ENCODE measurements at regions not wholly inside any gene's neighbourhood (a gene's known extent, or its start where the extent isn't known, plus 50 kb on each side); places are given as distances from the start of the nearest gene placed in this dataset.

GRCh38 chr2:120555092-120555491 lies 180.6 kb upstream of the GLI2 start:
- TF ChIP-seq, protein P1, sequence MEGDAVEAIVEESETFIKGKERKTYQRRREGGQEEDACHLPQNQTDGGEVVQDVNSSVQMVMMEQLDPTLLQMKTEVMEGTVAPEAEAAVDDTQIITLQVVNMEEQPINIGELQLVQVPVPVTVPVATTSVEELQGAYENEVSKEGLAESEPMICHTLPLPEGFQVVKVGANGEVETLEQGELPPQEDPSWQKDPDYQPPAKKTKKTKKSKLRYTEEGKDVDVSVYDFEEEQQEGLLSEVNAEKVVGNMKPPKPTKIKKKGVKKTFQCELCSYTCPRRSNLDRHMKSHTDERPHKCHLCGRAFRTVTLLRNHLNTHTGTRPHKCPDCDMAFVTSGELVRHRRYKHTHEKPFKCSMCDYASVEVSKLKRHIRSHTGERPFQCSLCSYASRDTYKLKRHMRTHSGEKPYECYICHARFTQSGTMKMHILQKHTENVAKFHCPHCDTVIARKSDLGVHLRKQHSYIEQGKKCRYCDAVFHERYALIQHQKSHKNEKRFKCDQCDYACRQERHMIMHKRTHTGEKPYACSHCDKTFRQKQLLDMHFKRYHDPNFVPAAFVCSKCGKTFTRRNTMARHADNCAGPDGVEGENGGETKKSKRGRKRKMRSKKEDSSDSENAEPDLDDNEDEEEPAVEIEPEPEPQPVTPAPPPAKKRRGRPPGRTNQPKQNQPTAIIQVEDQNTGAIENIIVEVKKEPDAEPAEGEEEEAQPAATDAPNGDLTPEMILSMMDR (conservative IDR thresholded peaks at IDR 0.05 in 1 of 2, IDR thresholded peaks at IDR 0.05 in 1 of 2; ENCODE audit: low read depth in 1 of 2, low read length in 2 of 2): no peak
- TF ChIP-seq EZH2 (IDR thresholded peaks at IDR 0.05; ENCODE audit: low read length, missing control alignments): no peak
